ENCODE measurements at regions not wholly inside any gene's neighbourhood (a gene's known extent, or its start where the extent isn't known, plus 50 kb on each side); places are given as distances from the start of the nearest gene placed in this dataset.

GRCh38 chr1:232123775-232124659 lies 497.4 kb downstream of the DISC1 start:
- no peak for TF ChIP-seq CTCF (IDR thresholded peaks at IDR 0.05)
- no peak for TF ChIP-seq EZH2phosphoT487 (IDR thresholded peaks at IDR 0.05)
